GM12878 (cell line): ENCODE measurements at regions not wholly inside any gene's neighbourhood (a gene's known extent, or its start where the extent isn't known, plus 50 kb on each side); places are given as distances from the start of the nearest gene placed in this dataset.
"Not testable (repeated sequence)": the region's sequence is repeated elsewhere in the genome, so short reads cannot be mapped to it uniquely, and the experiment has no call there.

Source experiments
- ATAC-seq: fragments of 200-7000 bp; cut with Tn5 transposase; 3 replicates; pipeline ENCODE4 v1.9.1; 2020; ENCODE audit warnings: mild to moderate bottlenecking, moderate library complexity
- BruUV-seq: library from RNA; stranded (reverse); fragments of 400-500 nt; replicated peaks from 2 replicates; lab custom pipeline; 2021; lab: Mats Ljungman, UMichigan
- CTCF ChIA-PET: fragments of 300-600 bp; sonication (Branson Sonifier 250); formaldehyde crosslinking; extraction: SDS; loops from one replicate; lab custom pipeline; 2021; ENCODE audit warnings: inconsistent platforms; lab: Yijun Ruan, JAX
- POLR2A ChIA-PET: fragments of 350-600 bp; formaldehyde crosslinking; extraction: SDS; loops from one replicate; lab custom pipeline; 2021; ENCODE audit warnings: inconsistent platforms; lab: Charles Lee
- RAD21 ChIA-PET: fragments of 300-600 bp; sonication (Branson Sonifier 250); formaldehyde crosslinking; loops from one replicate; lab custom pipeline; 2023; ENCODE audit warnings: antibody characterized with exemption; ENCODE audit not compliant: unreplicated experiment; lab: Charles Lee
- SMC1A ChIA-PET: fragments of 300-600 bp; sonication (Branson Sonifier 250); formaldehyde crosslinking; loops from one replicate; lab custom pipeline; 2023; ENCODE audit not compliant: unreplicated experiment, uncharacterized antibody; lab: Charles Lee
- DNase-seq: peaks from one replicate; pipeline ENCODE4 v3.0.0-alpha.2; 2011; ENCODE audit warnings: low read depth, low spot score
- FAIRE-seq: peaks from 3 replicates; lab custom pipeline; 2011; peaks lifted over from hg19 to GRCh38; lab: Jason Lieb, UNC
- H2AFZ ChIP-seq: 2 replicates; pipeline ENCODE4 v1.6.0; 2011; ENCODE audit warnings: low read depth, low read length, control low read depth; ENCODE audit not compliant: control insufficient read depth
- H3K27ac ChIP-seq: 2 replicates; pipeline ENCODE4 v1.5.1; 2011; ENCODE audit warnings: control low read depth; ENCODE audit not compliant: control insufficient read depth, insufficient read depth
- H3K27me3 ChIP-seq, 2 experiments: replicated peaks in 1 of 2; 2 replicates each; pipeline versions ENCODE4 v1.6.0 to v1.6.1; 2011; ENCODE audit warnings: low read length in 1 of 2; ENCODE audit not compliant: control insufficient read depth in 2 of 2, insufficient read depth in 2 of 2
- H3K36me3 ChIP-seq, 2 experiments: 2 replicates each; pipeline ENCODE4 v1.5.1; 2011; ENCODE audit warnings: low read length in 1 of 2; ENCODE audit not compliant: control insufficient read depth in 2 of 2, insufficient read depth in 2 of 2
- H3K4me1 ChIP-seq: 2 replicates; pipeline ENCODE4 v1.6.1; 2011; ENCODE audit warnings: mild to moderate bottlenecking, low read length, moderate library complexity, mixed read lengths; ENCODE audit not compliant: control insufficient read depth, insufficient read depth
- H3K4me2 ChIP-seq: 2 replicates; pipeline ENCODE4 v1.6.0; 2011; ENCODE audit warnings: control low read depth; ENCODE audit not compliant: control insufficient read depth, insufficient read depth
- H3K4me3 ChIP-seq: fragments of 200-600 bp; sonication (generic); 2 replicates; pipeline ENCODE4 v1.5.1; 2016
- H3K79me2 ChIP-seq: 2 replicates; pipeline ENCODE4 v1.6.0; 2011; ENCODE audit warnings: low read length; ENCODE audit not compliant: control insufficient read depth, insufficient read depth
- H3K9ac ChIP-seq: 2 replicates; pipeline ENCODE4 v1.8.0; 2011; ENCODE audit warnings: low read length, control low read depth, mixed read lengths; ENCODE audit not compliant: control insufficient read depth, insufficient read depth
- H3K9me3 ChIP-seq: replicated peaks from 3 replicates; pipeline ENCODE4 v1.5.1; 2011; ENCODE audit warnings: mild to moderate bottlenecking, low read length; ENCODE audit not compliant: control insufficient read depth, insufficient read depth
- H4K20me1 ChIP-seq: 2 replicates; pipeline ENCODE4 v1.6.0; 2011; ENCODE audit not compliant: control insufficient read depth, insufficient read depth
- CEBPB ChIP-seq, 2 experiments: fragments of 150-350 bp in 1 of 2; IDR thresholded peaks; 2 replicates each; pipeline ENCODE4 v1.6.1; 2012 to 2014; ENCODE audit warnings: low read depth in 2 of 2, low read length in 2 of 2, borderline replicate concordance in 1 of 2, inconsistent platforms in 1 of 2
- HDAC2 ChIP-seq: fragments of 200-600 bp; sonication (generic); IDR thresholded peaks from 2 replicates; pipeline ENCODE4 v1.6.1; 2017
- LARP7 ChIP-seq: fragments of 450-650 bp; IDR thresholded peaks from 2 replicates; pipeline ENCODE4 v1.6.1; 2017; ENCODE audit warnings: mild to moderate bottlenecking
- NFIC ChIP-seq: IDR thresholded peaks from 2 replicates; pipeline ENCODE4 v1.6.1; 2012; ENCODE audit warnings: low read depth, mild to moderate bottlenecking, inconsistent platforms, low read length, moderate library complexity
- RELA ChIP-seq: fragments of 450-650 bp; IDR thresholded peaks from 2 replicates; pipeline ENCODE4 v1.8.0; 2014; ENCODE audit warnings: borderline replicate concordance; ENCODE audit not compliant: partially characterized antibody
- SREBF1 ChIP-seq: IDR thresholded peaks from 2 replicates; pipeline ENCODE4 v1.6.1; 2012; ENCODE audit warnings: mild to moderate bottlenecking, low read length
- ZNF687 ChIP-seq: fragments of 450-650 bp; IDR thresholded peaks from 2 replicates; pipeline ENCODE4 v1.6.1; 2017; ENCODE audit warnings: mild to moderate bottlenecking, moderate library complexity
- WGBS: methylation state at CpG from one replicate; pipeline ENCODE4 v1.1.6; 2016; ENCODE audit warnings: low lambda C conversion rate; ENCODE audit not compliant: insufficient replicate concordance, insufficient coverage; ENCODE audit errors: missing lambda C conversion rate; 5-methylcytosine and 5-hydroxymethylcytosine counted together
- in situ Hi-C: fragments of 300-500 bp; cut with MboI; formaldehyde crosslinking; loops from 9 replicates; pipeline ENCODE4 v1.14.3; 2018; ENCODE audit warnings: mixed read lengths
- intact Hi-C: fragments of 100-400 bp; cut with micrococcal nuclease; formaldehyde crosslinking; loops from one replicate; pipeline ENCODE4 v1.14.2; 2022; ENCODE audit not compliant: unreplicated experiment

GRCh38 chr12:58750484-58750883 is 169.8 kb downstream of the LRIG3 start:
- intact Hi-C loops: no loop called here
- no peaks in the 10 kb centered on the region for H4K20me1 ChIP-seq
- BruUV-seq: no TSS peak
- 22% methylated on average over 3 of the region's 3 CpGs for WGBS
- no peak for TF ChIP-seq RELA
- TF ChIP-seq ZNF687: no peak
- TF ChIP-seq, all 136 proteins: peak for 0
- ChIA-PET POLR2A (no interaction called here), RAD21 (no interaction called here), SMC1A (interaction anchor here (1.0 kb wide), 1 partner anchor 11 kb away, joined by 3 read pairs; no protein-coding TSS in a partner anchor), CTCF (no interaction called here)
- DNase-seq (no peak), ATAC-seq (no peak), FAIRE-seq (no peak)
- H3K27ac ChIP-seq: no peak overlapping the region
- H3K9me3 ChIP-seq: no peaks in the 10 kb centered on the region
- H2AFZ ChIP-seq: no peak overlapping the region
- no peak overlapping the region for H3K4me2 ChIP-seq
- H3K36me3 ChIP-seq: no peaks in the 10 kb centered on the region
- in situ Hi-C loops: no loop called here
- no peaks in the 10 kb centered on the region for H3K79me2 ChIP-seq
- H3K9ac ChIP-seq: no peak overlapping the region
- no peaks in the 10 kb centered on the region for H3K4me1 ChIP-seq
- H3K4me3 ChIP-seq: no peak overlapping the region
- no peaks in the 10 kb centered on the region for H3K27me3 ChIP-seq

- BruUV-seq: no TSS peak
- Histone ChIP-seq H3K4me2 (no peak overlapping the region), H3K36me3 (no peaks in the 10 kb centered on the region), H3K4me3 (no peak overlapping the region), H4K20me1 (no peaks in the 10 kb centered on the region), H3K79me2 (no peaks in the 10 kb centered on the region), H3K9ac (no peak overlapping the region), H2AFZ (no peak overlapping the region), H3K27me3 (no peaks in the 10 kb centered on the region), H3K27ac (no peak overlapping the region), H3K4me1 (no peaks in the 10 kb centered on the region), H3K9me3 (no peaks in the 10 kb centered on the region)
- FAIRE-seq: no peak
- RAD21 ChIA-PET: no interaction called here
- SMC1A ChIA-PET: interaction anchor here (0.6 kb wide), 1 partner anchor 18 kb away, joined by 3 read pairs; no protein-coding TSS in a partner anchor
- in situ Hi-C loops (no loop called here), intact Hi-C loops (no loop called here)
- no peak for ATAC-seq
- POLR2A ChIA-PET: no interaction called here
- CTCF ChIA-PET: no interaction called here
- WGBS: 16% methylated on average over 7 of the region's 7 CpGs
- TF ChIP-seq LARP7 (no peak), HDAC2 (no peak), CEBPB (IDR thresholded peaks at IDR 0.05; ENCODE audit: borderline replicate concordance in 1 of 2, low read depth in 2 of 2, low read length in 2 of 2) (no peak), SREBF1 (no peak), NFIC (no peak)
- DNase-seq: no peak
These were observed 162.9 kb downstream of the LRIG3 start for GRCh38 chr12:58757422-58757821.

GRCh38 chr12:58759745-58760144 is 160.6 kb downstream of the LRIG3 start:
- FAIRE-seq, DNase-seq, H3K4me3 ChIP-seq, H3K27ac ChIP-seq, BruUV-seq, POLR2A ChIA-PET, RAD21 ChIA-PET, in situ Hi-C loops, H3K4me1 ChIP-seq, H4K20me1 ChIP-seq, intact Hi-C loops, H3K9me3 ChIP-seq, H3K79me2 ChIP-seq, H3K27me3 ChIP-seq, ATAC-seq, CTCF ChIA-PET, H3K4me2 ChIP-seq, H3K36me3 ChIP-seq, H2AFZ ChIP-seq, H3K9ac ChIP-seq: not testable (repeated sequence)
- WGBS: 0% methylated on average over 1 of the region's 1 CpG
- SMC1A ChIA-PET: interaction anchor here (0.5 kb wide), 1 partner anchor 14 kb away, joined by 3 read pairs; no protein-coding TSS in a partner anchor
